GM12872 (cell line): ENCODE measurements at regions not wholly inside any gene's neighbourhood (a gene's known extent, or its start where the extent isn't known, plus 50 kb on each side); places are given as distances from the start of the nearest gene placed in this dataset.

Experiments used
- CTCF ChIP-seq: IDR thresholded peaks from 3 replicates; pipeline ENCODE4 v1.5.1; 2011; ENCODE audit warnings: low read depth, mild to moderate bottlenecking, low read length, moderate library complexity; ENCODE audit not compliant: insufficient read depth

- no peak for TF ChIP-seq CTCF
Observed at GRCh38 chr13:111025310-111025709, 89.8 kb upstream of the ARHGEF7 start.

- TF ChIP-seq CTCF, result no peak
Observed at GRCh38 chr13:111022886-111023285, 92.2 kb upstream of the ARHGEF7 start.

GRCh38 chr13:111022241-111022640, 92.9 kb upstream of the ARHGEF7 start:
- no peak for TF ChIP-seq CTCF

GRCh38 chr13:111021270-111021669, 93.8 kb upstream of the ARHGEF7 start:
- no peak for TF ChIP-seq CTCF

GRCh38 chr13:111020546-111020945, 94.6 kb upstream of the ARHGEF7 start:
- TF ChIP-seq CTCF, result no peak

- TF ChIP-seq CTCF, result no peak
Observed at GRCh38 chr13:111020021-111020420, 95.1 kb upstream of the ARHGEF7 start.

- TF ChIP-seq CTCF, result no peak
Observed at GRCh38 chr13:111017755-111018459, 97.2 kb upstream of the ARHGEF7 start.
